Activated CD4-positive, alpha-beta T cell treated with anti-CD3 and anti-CD28 coated beads for 36 hours (primary cell): ENCODE measurements at regions not wholly inside any gene's neighbourhood (a gene's known extent, or its start where the extent isn't known, plus 50 kb on each side); places are given as distances from the start of the nearest gene placed in this dataset.

Experiments used
- ATAC-seq: fragments of 200-7000 bp; cut with Tn5 transposase; one replicate; pipeline ENCODE4 v1.10.0; 2021; ENCODE audit warnings: mild to moderate bottlenecking, moderate library complexity
- CTCF ChIA-PET: fragments of 350-600 bp; sonication (Branson Sonifier 250); formaldehyde crosslinking; loops from one replicate; lab custom pipeline; 2021; ENCODE audit warnings: antibody characterized with exemption; lab: Charles Lee
- POLR2A ChIA-PET: fragments of 350-600 bp; sonication (Branson Sonifier 250); formaldehyde crosslinking; loops from one replicate; lab custom pipeline; 2021; ENCODE audit warnings: antibody characterized with exemption, inconsistent platforms; lab: Charles Lee
- DNase-seq: peaks from one replicate; pipeline ENCODE4 v3.0.0-alpha.2; 2020
- H3K27ac Mint-ChIP-seq: one replicate; pipeline ENCODE4 v1.8.0; 2021; ENCODE audit warnings: mixed read lengths
- H3K27me3 Mint-ChIP-seq: one replicate; pipeline ENCODE4 v1.8.0; 2021; ENCODE audit warnings: mixed read lengths
- H3K36me3 Mint-ChIP-seq: one replicate; pipeline ENCODE4 v1.8.0; 2021; ENCODE audit warnings: low read depth, mixed read lengths
- H3K4me1 Mint-ChIP-seq: one replicate; pipeline ENCODE4 v1.8.0; 2021; ENCODE audit warnings: mixed read lengths
- H3K4me3 Mint-ChIP-seq: one replicate; pipeline ENCODE4 v1.8.0; 2021; ENCODE audit warnings: mild to moderate bottlenecking, moderate library complexity, mixed read lengths
- H3K9me3 Mint-ChIP-seq: one replicate; pipeline ENCODE4 v1.8.0; 2021; ENCODE audit warnings: low read depth, mixed read lengths
- intact Hi-C, 2 experiments: fragments of 100-400 bp; cut with DNase I in 1 of 2; cut with micrococcal nuclease in 1 of 2; formaldehyde crosslinking; loops; one replicate each; pipeline versions ENCODE4 v1.14.2 to v1.15.1; 2022 to 2024; cut with DNase I, micrococcal nuclease

- ATAC-seq (no peak), DNase-seq (no peak)
- Mint-ChIP-seq H3K9me3 (no peaks in the 10 kb centered on the region), H3K36me3 (no peaks in the 10 kb centered on the region), H3K27ac (no peak overlapping the region), H3K4me1 (no peaks in the 10 kb centered on the region), H3K4me3 (no peak overlapping the region), H3K27me3 (peaks cover 2% of the 10 kb centered on the region)
- ChIA-PET POLR2A (no interaction called here), CTCF (interaction anchor here (0.9 kb wide), 1 partner anchor 112 kb away, joined by 3 read pairs; no protein-coding TSS in a partner anchor)
- intact Hi-C loops = loop anchor here in 1 of 2 experiments (5.0 kb wide), 1 partner anchor 215 kb away; the partner anchor contains the start of gene PTPRU
These were observed 216.3 kb downstream of the PTPRU start for GRCh38 chr1:29452463-29453230.

- H3K36me3 Mint-ChIP-seq = no peaks in the 10 kb centered on the region
- H3K9me3 Mint-ChIP-seq = no peaks in the 10 kb centered on the region
- POLR2A ChIA-PET = no interaction called here
- DNase-seq = no peak
- CTCF ChIA-PET = no interaction called here
- no peak overlapping the region for H3K4me3 Mint-ChIP-seq
- peaks cover 4% of the 10 kb centered on the region for H3K27me3 Mint-ChIP-seq
- no peak overlapping the region for H3K27ac Mint-ChIP-seq
- H3K4me1 Mint-ChIP-seq = no peaks in the 10 kb centered on the region
- intact Hi-C loops = loop anchor here in 1 of 2 experiments (5.0 kb wide), 1 partner anchor 214 kb away; the partner anchor contains the start of gene PTPRU
- no peak for ATAC-seq
These were observed 215.1 kb downstream of the PTPRU start for GRCh38 chr1:29451368-29451892.

DNA sequence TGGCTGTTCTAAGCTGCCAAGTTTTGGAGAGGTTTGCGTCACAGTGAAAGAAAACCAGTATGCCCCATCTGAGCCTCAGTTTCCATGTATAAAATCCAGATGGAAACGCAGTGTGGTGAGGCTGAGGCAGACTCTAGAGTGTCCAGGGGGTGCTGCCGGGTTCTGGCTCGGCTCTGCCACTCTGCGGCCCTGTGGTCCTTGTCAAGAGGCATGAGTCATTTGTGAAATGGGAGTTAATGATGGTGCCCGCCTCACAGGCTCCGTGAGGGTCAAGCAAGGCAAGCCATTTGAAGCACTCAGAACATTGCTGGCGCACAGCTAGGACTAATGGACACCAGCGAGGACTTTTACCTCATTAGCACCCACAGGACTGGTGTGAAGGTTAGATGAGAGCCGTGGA lies 214.3 kb downstream of the PTPRU start:
- H3K4me1 Mint-ChIP-seq = no peaks in the 10 kb centered on the region
- H3K27ac Mint-ChIP-seq = no peak overlapping the region
- DNase-seq = no peak
- H3K36me3 Mint-ChIP-seq = no peaks in the 10 kb centered on the region
- ChIA-PET POLR2A (no interaction called here), CTCF (no interaction called here)
- no peak for ATAC-seq
- H3K27me3 Mint-ChIP-seq = peaks cover 4% of the 10 kb centered on the region
- H3K4me3 Mint-ChIP-seq = no peak overlapping the region
- intact Hi-C loops = loop anchor here in 1 of 2 experiments (5.0 kb wide), 1 partner anchor 213 kb away; the partner anchor contains the start of gene PTPRU
- no peaks in the 10 kb centered on the region for H3K9me3 Mint-ChIP-seq

- no peak overlapping the region for H3K27ac Mint-ChIP-seq
- ATAC-seq = no peak
- peaks cover 12% of the 10 kb centered on the region for H3K27me3 Mint-ChIP-seq
- no peak for DNase-seq
- H3K4me1 Mint-ChIP-seq = no peaks in the 10 kb centered on the region
- intact Hi-C loops = no loop called here
- no peak overlapping the region for H3K4me3 Mint-ChIP-seq
- H3K9me3 Mint-ChIP-seq = no peaks in the 10 kb centered on the region
- CTCF ChIA-PET = no interaction called here
- POLR2A ChIA-PET = no interaction called here
- H3K36me3 Mint-ChIP-seq = no peaks in the 10 kb centered on the region
These were observed 212.3 kb downstream of the PTPRU start for GRCh38 chr1:29448456-29449235.

DNA sequence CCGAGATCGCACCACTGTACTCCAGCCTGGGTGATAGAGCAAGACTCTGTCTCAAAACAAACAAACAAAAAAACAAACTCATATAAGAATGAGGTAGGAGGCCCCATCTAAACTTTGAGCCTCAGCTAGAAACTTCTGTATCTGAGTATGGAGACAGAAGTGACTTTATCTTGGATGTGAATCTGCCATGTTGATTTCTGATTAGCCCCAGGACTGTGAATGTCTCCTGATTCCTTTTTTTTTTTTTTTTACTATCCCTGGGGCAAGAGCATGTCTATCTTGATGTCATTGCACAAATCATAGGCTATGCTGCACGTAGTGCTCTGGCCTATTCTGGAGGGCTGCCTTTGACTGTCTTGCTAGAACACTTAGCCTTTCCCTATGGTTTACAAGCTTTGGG lies 211.0 kb downstream of the PTPRU start:
- peaks cover 12% of the 10 kb centered on the region for H3K27me3 Mint-ChIP-seq

GRCh38 chr1:29444782-29445729 lies 208.7 kb downstream of the PTPRU start:
- no peak for ATAC-seq
- DNase-seq = no peak
- peaks cover 15% of the 10 kb centered on the region for H3K27me3 Mint-ChIP-seq
- H3K4me3 Mint-ChIP-seq = no peak overlapping the region
- CTCF ChIA-PET = interaction anchor here (0.7 kb wide), 1 partner anchor 214 kb away, joined by 3 read pairs; no protein-coding TSS in a partner anchor
- intact Hi-C loops = no loop called here
- no peaks in the 10 kb centered on the region for H3K36me3 Mint-ChIP-seq
- POLR2A ChIA-PET = no interaction called here
- H3K27ac Mint-ChIP-seq = no peak overlapping the region
- H3K4me1 Mint-ChIP-seq = no peaks in the 10 kb centered on the region
- H3K9me3 Mint-ChIP-seq = no peaks in the 10 kb centered on the region

More for the DNA sequence above, 211.0 kb downstream of the PTPRU start:
- ChIA-PET POLR2A (no interaction called here), CTCF (no interaction called here)
- Mint-ChIP-seq H3K36me3 (no peaks in the 10 kb centered on the region), H3K4me1 (no peaks in the 10 kb centered on the region), H3K4me3 (no peak overlapping the region), H3K27ac (no peak overlapping the region), H3K9me3 (no peaks in the 10 kb centered on the region)
- ATAC-seq (no peak), DNase-seq (no peak)
- intact Hi-C loops = no loop called here

- DNase-seq (no peak), ATAC-seq (no peak)
- Mint-ChIP-seq H3K4me3 (no peak overlapping the region), H3K27me3 (peaks cover 14% of the 10 kb centered on the region), H3K9me3 (no peaks in the 10 kb centered on the region), H3K27ac (no peak overlapping the region), H3K36me3 (no peaks in the 10 kb centered on the region), H3K4me1 (no peaks in the 10 kb centered on the region)
- ChIA-PET CTCF (interaction anchor here (0.7 kb wide), 1 partner anchor 213 kb away, joined by 3 read pairs; no protein-coding TSS in a partner anchor), POLR2A (no interaction called here)
- intact Hi-C loops = no loop called here
These were observed 207.9 kb downstream of the PTPRU start for GRCh38 chr1:29444081-29444715.

DNA sequence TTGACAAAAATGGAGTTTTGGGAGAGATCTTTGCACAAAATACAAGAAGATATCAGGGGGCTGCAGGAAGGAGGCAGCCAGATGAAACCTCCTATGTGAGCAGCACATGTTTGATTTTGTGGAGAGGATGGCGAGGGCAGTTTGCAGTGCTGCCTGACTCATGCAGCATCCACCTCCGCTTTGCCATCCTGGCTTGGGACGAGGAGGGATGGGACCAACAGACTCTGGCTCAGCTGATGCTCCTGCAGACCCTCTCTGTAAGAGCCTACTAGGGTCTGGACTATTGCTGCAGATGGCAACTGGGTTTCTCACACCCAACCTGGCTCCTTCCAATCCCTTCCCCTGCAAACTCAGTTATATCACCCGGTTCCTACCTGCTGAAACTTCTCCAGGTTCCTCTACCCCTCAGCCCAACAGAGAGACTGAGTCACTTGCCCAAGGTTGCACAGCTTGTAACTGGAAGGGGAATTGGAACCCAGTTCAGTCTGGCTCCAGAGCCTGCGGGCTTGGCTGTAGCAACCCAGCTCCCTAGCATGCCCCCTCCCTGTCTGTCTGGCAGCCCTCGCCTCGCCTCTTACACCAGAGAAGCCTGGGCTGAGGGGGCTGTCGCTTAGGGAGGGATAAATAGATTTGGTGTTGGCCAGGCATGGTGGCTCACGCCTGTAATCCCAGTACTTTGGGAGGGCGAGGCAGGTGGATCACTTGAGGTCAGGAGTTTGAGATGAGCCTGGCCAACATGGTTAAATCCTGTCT lies 205.8 kb downstream of the PTPRU start:
- ATAC-seq = no peak
- no peak overlapping the region for H3K27ac Mint-ChIP-seq
- ChIA-PET CTCF (no interaction called here), POLR2A (no interaction called here)
- H3K4me1 Mint-ChIP-seq = no peaks in the 10 kb centered on the region
- H3K9me3 Mint-ChIP-seq = no peaks in the 10 kb centered on the region
- H3K4me3 Mint-ChIP-seq = no peak overlapping the region
- intact Hi-C loops = no loop called here
- no peak for DNase-seq
- no peaks in the 10 kb centered on the region for H3K36me3 Mint-ChIP-seq
- H3K27me3 Mint-ChIP-seq = peaks cover 19% of the 10 kb centered on the region

DNA sequence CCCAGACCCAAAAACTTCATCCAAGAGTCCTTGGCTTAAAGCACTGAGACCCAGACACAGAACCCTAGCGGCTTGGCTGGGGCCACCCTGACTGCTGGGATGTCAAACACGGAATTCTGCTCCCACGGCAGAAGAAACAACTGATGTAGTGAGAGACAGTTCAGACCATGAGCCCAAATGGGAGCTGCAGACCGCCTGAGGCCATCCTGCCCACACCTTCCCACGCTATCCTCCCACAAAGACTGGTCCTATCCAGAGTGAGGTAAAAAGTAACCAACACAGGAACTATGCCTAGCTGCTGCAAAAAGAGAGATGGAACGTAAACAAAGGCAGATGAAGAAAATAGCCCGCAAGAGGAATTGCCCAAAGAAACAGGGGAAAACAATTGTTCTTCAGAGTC lies 203.3 kb downstream of the PTPRU start:
- no peak for DNase-seq
- CTCF ChIA-PET = interaction anchor here (0.7 kb wide), 1 partner anchor 632 kb away, joined by 5 read pairs; no protein-coding TSS in a partner anchor
- POLR2A ChIA-PET = no interaction called here
- Mint-ChIP-seq H3K36me3 (no peaks in the 10 kb centered on the region), H3K27me3 (peaks cover 23% of the 10 kb centered on the region), H3K9me3 (no peaks in the 10 kb centered on the region), H3K27ac (no peak overlapping the region), H3K4me1 (no peaks in the 10 kb centered on the region), H3K4me3 (no peak overlapping the region)
- no peak for ATAC-seq
- intact Hi-C loops = no loop called here

DNA sequence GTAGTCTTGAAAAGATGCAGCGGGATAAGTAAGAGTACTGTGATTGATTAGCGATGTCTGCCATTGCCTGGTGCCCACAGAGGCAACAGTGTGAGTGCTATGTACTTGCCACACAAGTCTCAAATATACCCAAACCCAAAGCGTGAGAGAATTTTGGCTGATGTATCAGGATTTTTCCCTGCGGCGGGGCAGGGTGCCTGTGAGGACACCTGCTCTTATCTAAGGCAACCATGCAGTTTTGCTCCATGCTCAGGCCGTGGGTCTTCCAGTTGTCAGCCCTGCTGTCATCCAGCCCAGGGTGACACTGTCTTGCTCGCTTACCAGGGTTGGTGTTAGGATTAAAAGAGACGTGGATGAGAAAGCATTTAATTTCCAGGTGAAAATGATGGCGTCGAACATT lies 202.7 kb downstream of the PTPRU start:
- Mint-ChIP-seq H3K27me3 (peaks cover 19% of the 10 kb centered on the region), H3K27ac (no peak overlapping the region), H3K36me3 (no peaks in the 10 kb centered on the region), H3K4me1 (no peaks in the 10 kb centered on the region), H3K4me3 (no peak overlapping the region), H3K9me3 (no peaks in the 10 kb centered on the region)
- POLR2A ChIA-PET = no interaction called here
- CTCF ChIA-PET = interaction anchor here (0.7 kb wide), 1 partner anchor 633 kb away, joined by 5 read pairs; no protein-coding TSS in a partner anchor
- intact Hi-C loops = no loop called here
- no peak for DNase-seq
- no peak for ATAC-seq
